ENCODE measurements at regions not wholly inside any gene's neighbourhood (a gene's known extent, or its start where the extent isn't known, plus 50 kb on each side); places are given as distances from the start of the nearest gene placed in this dataset.

- TF ChIP-seq EHMT2 (IDR thresholded peaks at IDR 0.05; ENCODE audit: low read depth) (no peak), KDM5A (IDR thresholded peaks at IDR 0.05) (no peak), KDM1A (IDR thresholded peaks at IDR 0.05; ENCODE audit: low read depth) (no peak), HEYL (CRISPR knock-in tag; IDR thresholded peaks at IDR 0.05) (no peak), RCOR1 (IDR thresholded peaks at IDR 0.05; ENCODE audit: low read depth, low read length) (no peak), PHF8 (IDR thresholded peaks at IDR 0.05; ENCODE audit: borderline replicate concordance, low read depth) (no peak), JUN (IDR thresholded peaks at IDR 0.05) (no peak), CBX8 (IDR thresholded peaks at IDR 0.05) (no peak), ZNF302 (CRISPR knock-in tag; IDR thresholded peaks at IDR 0.05) (no peak), MAZ (IDR thresholded peaks at IDR 0.05; ENCODE audit: borderline replicate concordance, low read depth, low read length) (no peak), EP300 (IDR thresholded peaks at IDR 0.05) (no peak)
- no peak for DNase-seq (ENCODE audit: low read depth in 1 of 2, low spot score in 1 of 2)
- WGBS (ENCODE audit: missing lambda C conversion rate): 11% methylated on average over 2 of the region's 2 CpGs
- no peak overlapping the region for H3K27ac ChIP-seq
- no peaks in the 10 kb centered on the region for H3K9me3 ChIP-seq
- CTCF ChIA-PET: no interaction called here
- H3K4me2 ChIP-seq: no peak overlapping the region
- H3K4me1 ChIP-seq: no peaks in the 10 kb centered on the region
- POLR2A ChIA-PET: no interaction called here
- no peak for ATAC-seq
- no peak for FAIRE-seq
- no peak overlapping the region for H3K4me3 ChIP-seq
These were observed 283.2 kb downstream of the PCDH18 start for GRCh38 chr4:137249112-137249511.

GRCh38 chr4:137238456-137239162 is 293.7 kb downstream of the PCDH18 start:
- TF ChIP-seq SMC3 (IDR thresholded peaks at IDR 0.05): no peak
- no peak for TF ChIP-seq E2F6 (IDR thresholded peaks at IDR 0.05; ENCODE audit: borderline replicate concordance, low read depth)
- TF ChIP-seq ZC3H11A (IDR thresholded peaks at IDR 0.05): no peak
- TF ChIP-seq FOSL2 (IDR thresholded peaks at IDR 0.05): no peak
- no peak for TF ChIP-seq FOSL2 (CRISPR knock-in tag; IDR thresholded peaks at IDR 0.05)
- 16% methylated on average over 3 of the region's 6 CpGs for WGBS (ENCODE audit: missing lambda C conversion rate)
- FAIRE-seq (no peak), ATAC-seq (no peak), DNase-seq (ENCODE audit: low read depth in 1 of 2, low spot score in 1 of 2) (no peak)
- no peak overlapping the region for H3K4me3 ChIP-seq
- H3K4me2 ChIP-seq: no peak overlapping the region
- ChIA-PET CTCF (no interaction called here), POLR2A (no interaction called here)
- H3K27ac ChIP-seq: no peak overlapping the region
- no peaks in the 10 kb centered on the region for H3K4me1 ChIP-seq
- H3K9me3 ChIP-seq: no peaks in the 10 kb centered on the region

- FAIRE-seq: no peak
- CTCF ChIA-PET: no interaction called here
These were observed 305.4 kb downstream of the PCDH18 start for GRCh38 chr4:137226900-137227299.

More at GRCh38 chr4:137226900-137227299, 305.4 kb downstream of the PCDH18 start:
- Histone ChIP-seq H3K9me3 (no peaks in the 10 kb centered on the region), H3K4me2 (no peak overlapping the region), H3K4me3 (no peak overlapping the region), H3K4me1 (no peaks in the 10 kb centered on the region), H3K27ac (no peak overlapping the region)
- POLR2A ChIA-PET: no interaction called here
- 3% methylated on average over 2 of the region's 2 CpGs for WGBS (ENCODE audit: missing lambda C conversion rate)
- peak in 1 of 2 experiments; percentile 8 for DNase-seq (ENCODE audit: low read depth in 1 of 2, low spot score in 1 of 2)
- ATAC-seq: no peak; a peak in 1 of 6 replicates
- no peak for TF ChIP-seq TFCP2L1 (CRISPR knock-in tag; IDR thresholded peaks at IDR 0.05)
- TF ChIP-seq REST (IDR thresholded peaks at IDR 0.05): no peak
- no peak for TF ChIP-seq HEYL (CRISPR knock-in tag; IDR thresholded peaks at IDR 0.05)

All from A549 (cell line).